AG10803 (cell line): ENCODE measurements at regions not wholly inside any gene's neighbourhood (a gene's known extent, or its start where the extent isn't known, plus 50 kb on each side); places are given as distances from the start of the nearest gene placed in this dataset.
A peak's percentile ranks its signal among the peaks of the same experiment; 100 is the strongest.

Source experiments
- DNase-seq: peaks from one replicate; pipeline ENCODE4 v3.0.0; 2010; ENCODE audit warnings: low read depth
- H3K4me3 ChIP-seq: 2 replicates; pipeline ENCODE4 v1.5.1; 2011; ENCODE audit warnings: mild to moderate bottlenecking, low read length, control low read depth
- TF ChIP-seq, protein P1 (sequence below): conservative IDR thresholded peaks from 2 replicates; pipeline ENCODE4 v1.5.1; 2011; ENCODE audit warnings: mild to moderate bottlenecking, low read length, control low read depth, inconsistent platforms

DNA sequence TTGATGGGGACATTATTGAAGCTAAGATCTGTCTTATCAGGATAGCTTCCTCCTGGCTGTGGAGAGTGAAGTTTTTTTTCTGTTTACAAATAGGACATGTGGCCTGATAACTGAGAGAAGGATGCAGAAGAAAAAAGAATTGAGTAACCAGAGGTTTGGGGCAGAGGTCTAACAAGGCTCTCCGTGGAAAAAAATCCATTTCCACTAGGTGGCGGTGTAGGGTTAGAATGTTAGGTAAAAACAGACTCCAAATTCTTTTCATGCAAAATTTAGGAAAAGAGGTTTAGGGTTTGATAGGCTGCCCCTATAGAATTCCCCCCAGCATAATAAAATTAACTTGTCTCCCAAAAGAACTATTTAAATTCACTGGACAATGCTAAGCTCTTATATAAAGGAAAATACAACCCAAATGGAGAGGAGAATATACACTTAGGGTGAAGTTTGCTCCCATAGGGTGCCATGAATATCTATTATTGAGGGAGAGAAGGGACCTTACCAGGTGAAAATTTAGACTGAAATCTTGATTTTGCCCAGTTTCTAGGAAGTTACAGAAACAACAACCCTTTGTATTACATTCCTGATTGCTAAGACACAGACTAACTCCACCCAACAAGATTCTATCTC, 1560.4 kb downstream of the OTOL1 start:
- TF ChIP-seq, protein P1, sequence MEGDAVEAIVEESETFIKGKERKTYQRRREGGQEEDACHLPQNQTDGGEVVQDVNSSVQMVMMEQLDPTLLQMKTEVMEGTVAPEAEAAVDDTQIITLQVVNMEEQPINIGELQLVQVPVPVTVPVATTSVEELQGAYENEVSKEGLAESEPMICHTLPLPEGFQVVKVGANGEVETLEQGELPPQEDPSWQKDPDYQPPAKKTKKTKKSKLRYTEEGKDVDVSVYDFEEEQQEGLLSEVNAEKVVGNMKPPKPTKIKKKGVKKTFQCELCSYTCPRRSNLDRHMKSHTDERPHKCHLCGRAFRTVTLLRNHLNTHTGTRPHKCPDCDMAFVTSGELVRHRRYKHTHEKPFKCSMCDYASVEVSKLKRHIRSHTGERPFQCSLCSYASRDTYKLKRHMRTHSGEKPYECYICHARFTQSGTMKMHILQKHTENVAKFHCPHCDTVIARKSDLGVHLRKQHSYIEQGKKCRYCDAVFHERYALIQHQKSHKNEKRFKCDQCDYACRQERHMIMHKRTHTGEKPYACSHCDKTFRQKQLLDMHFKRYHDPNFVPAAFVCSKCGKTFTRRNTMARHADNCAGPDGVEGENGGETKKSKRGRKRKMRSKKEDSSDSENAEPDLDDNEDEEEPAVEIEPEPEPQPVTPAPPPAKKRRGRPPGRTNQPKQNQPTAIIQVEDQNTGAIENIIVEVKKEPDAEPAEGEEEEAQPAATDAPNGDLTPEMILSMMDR, result peak; percentile 72
- peak; percentile 32 for DNase-seq
- no peak overlapping the region for H3K4me3 ChIP-seq

DNA sequence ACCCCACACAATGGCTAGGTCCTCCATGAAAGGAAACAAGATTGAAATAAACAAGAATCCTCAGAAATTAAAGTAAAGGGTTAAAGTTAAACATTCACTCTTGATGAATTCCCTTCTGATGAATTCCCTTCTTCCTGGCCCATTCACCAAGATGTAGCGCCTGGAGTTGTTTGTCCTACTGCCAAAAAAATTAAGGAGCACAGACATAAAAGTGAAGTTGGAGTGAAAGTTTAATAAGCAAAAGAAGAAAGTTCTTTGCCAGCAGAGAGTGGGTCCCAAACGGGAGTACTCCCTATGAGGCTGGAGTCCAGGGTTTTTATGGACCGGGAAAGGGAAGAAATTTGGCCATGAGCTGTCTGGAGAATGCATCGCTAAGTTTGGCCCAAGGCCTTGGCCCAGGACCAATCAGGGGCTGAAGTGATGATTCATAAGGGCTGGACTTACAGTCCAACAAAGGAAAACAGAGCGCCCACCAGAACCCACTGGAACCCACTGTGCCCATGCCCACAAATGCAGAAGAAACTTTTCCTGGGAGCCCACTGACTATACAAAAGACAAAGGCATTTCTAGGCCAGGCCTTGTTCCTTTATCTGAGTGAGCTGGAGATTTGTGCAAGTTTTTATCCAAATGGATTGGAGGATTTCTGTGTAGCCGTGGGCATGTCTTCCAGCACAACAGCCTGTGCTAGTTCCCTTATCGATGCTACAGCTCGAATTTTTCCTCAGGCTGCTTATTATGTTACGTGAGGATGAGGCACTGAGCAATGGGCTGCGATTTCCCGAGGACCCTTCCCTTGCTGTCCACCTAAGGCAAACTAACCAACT, 1561.6 kb downstream of the OTOL1 start:
- H3K4me3 ChIP-seq, result no peak overlapping the region
- TF ChIP-seq, protein P1, result no peak
- no peak for DNase-seq

DNA sequence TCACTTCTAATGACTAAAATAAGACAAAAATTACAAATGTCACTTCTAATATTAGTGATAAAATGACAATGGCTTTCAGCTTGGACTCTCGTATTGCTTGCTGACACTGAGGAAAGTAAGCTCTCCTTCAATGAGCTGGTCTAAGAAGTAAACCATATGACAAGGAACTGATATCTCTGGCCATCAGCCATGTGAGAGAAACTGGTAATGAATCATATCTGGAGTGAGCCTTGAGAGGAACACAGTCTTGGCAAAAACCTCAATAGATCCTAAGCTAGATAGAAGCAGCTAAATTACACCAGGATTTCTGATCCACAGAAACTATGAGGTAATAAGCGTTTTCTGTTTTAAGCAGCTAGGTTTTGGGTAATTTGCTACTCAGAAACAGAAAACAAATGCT, 1575.1 kb downstream of the OTOL1 start:
- H3K4me3 ChIP-seq, result no peak overlapping the region
- DNase-seq, result no peak
- TF ChIP-seq, protein P1, result no peak
